ENCODE measurements at regions not wholly inside any gene's neighbourhood (a gene's known extent, or its start where the extent isn't known, plus 50 kb on each side); places are given as distances from the start of the nearest gene placed in this dataset.
"Not testable (repeated sequence)": the region's sequence is repeated elsewhere in the genome, so short reads cannot be mapped to it uniquely, and the experiment has no call there.

DNA sequence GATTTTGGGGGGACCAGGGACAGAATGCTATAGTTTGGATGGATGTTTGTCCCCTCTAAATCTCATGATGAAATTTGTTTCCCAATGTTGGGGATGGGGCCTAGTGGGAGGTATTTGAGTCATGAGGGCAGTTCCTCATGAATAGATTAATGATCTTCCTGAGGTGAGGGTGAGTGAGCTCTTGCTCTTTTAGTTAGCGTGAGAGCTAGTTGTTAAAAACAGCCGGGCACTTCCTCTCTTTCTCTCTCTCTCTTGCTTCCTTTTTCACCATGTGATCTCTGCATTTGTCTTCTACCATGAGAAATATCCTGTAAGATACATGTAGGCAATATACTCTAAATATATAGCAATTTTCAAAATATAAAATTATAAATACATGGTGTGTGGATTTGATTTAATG, 290.8 kb upstream of the PCDH9 start:
- Histone ChIP-seq H3K4me1 (no peaks in the 10 kb centered on the region), H3K36me3 (no peaks in the 10 kb centered on the region), H3K9me3 (no peaks in the 10 kb centered on the region), H3K4me3 (ENCODE audit: low read depth, low read length) (no peak overlapping the region), H3K27me3 (no peaks in the 10 kb centered on the region)
- TF ChIP-seq, protein P1, sequence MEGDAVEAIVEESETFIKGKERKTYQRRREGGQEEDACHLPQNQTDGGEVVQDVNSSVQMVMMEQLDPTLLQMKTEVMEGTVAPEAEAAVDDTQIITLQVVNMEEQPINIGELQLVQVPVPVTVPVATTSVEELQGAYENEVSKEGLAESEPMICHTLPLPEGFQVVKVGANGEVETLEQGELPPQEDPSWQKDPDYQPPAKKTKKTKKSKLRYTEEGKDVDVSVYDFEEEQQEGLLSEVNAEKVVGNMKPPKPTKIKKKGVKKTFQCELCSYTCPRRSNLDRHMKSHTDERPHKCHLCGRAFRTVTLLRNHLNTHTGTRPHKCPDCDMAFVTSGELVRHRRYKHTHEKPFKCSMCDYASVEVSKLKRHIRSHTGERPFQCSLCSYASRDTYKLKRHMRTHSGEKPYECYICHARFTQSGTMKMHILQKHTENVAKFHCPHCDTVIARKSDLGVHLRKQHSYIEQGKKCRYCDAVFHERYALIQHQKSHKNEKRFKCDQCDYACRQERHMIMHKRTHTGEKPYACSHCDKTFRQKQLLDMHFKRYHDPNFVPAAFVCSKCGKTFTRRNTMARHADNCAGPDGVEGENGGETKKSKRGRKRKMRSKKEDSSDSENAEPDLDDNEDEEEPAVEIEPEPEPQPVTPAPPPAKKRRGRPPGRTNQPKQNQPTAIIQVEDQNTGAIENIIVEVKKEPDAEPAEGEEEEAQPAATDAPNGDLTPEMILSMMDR (IDR thresholded peaks at IDR 0.05; ENCODE audit: low read depth, low read length) = no peak
- DNase-seq = no peak

DNA sequence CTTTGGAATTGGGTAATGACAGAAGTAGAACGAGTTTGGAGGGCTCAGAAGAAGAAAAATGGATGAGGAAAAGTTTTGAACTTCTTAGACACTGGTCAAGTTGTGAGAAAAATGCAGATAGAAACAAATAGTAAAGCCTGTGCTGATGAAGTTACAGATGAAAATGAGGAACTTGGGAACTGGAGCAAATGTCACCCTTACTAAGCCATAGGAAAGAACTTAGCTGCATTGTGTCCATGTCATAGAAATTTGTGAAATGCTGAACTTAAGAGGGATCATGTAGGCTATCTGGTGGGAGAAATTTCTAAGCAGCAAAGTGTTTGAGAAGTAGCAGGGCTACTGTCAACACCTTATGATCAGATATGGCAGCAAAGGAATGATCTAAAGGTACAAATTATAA, 289.2 kb upstream of the PCDH9 start:
- DNase-seq = no peak
- no peaks in the 10 kb centered on the region for H3K36me3 ChIP-seq
- H3K4me1 ChIP-seq = no peaks in the 10 kb centered on the region
- no peaks in the 10 kb centered on the region for H3K9me3 ChIP-seq
- TF ChIP-seq, protein P1 (IDR thresholded peaks at IDR 0.05; ENCODE audit: low read depth, low read length) = no peak
- H3K4me3 ChIP-seq (ENCODE audit: low read depth, low read length) = no peak overlapping the region
- H3K27me3 ChIP-seq = no peaks in the 10 kb centered on the region

- H3K36me3 ChIP-seq = no peaks in the 10 kb centered on the region
- TF ChIP-seq, protein P1 (IDR thresholded peaks at IDR 0.05; ENCODE audit: low read depth, low read length) = no peak
- no peak for DNase-seq
- H3K4me3 ChIP-seq (ENCODE audit: low read depth, low read length) = no peak overlapping the region
- no peaks in the 10 kb centered on the region for H3K27me3 ChIP-seq
- no peaks in the 10 kb centered on the region for H3K9me3 ChIP-seq
- H3K4me1 ChIP-seq = no peaks in the 10 kb centered on the region
These were observed 288.6 kb upstream of the PCDH9 start for GRCh38 chr13:67518785-67519184.

GRCh38 chr13:67515895-67516294, 285.8 kb upstream of the PCDH9 start:
- Histone ChIP-seq H3K9me3 (no peaks in the 10 kb centered on the region), H3K27me3 (no peaks in the 10 kb centered on the region), H3K4me3 (ENCODE audit: low read depth, low read length) (no peak overlapping the region), H3K4me1 (no peaks in the 10 kb centered on the region), H3K36me3 (no peaks in the 10 kb centered on the region)
- DNase-seq = no peak
- TF ChIP-seq, protein P1 (IDR thresholded peaks at IDR 0.05; ENCODE audit: low read depth, low read length) = no peak

DNA sequence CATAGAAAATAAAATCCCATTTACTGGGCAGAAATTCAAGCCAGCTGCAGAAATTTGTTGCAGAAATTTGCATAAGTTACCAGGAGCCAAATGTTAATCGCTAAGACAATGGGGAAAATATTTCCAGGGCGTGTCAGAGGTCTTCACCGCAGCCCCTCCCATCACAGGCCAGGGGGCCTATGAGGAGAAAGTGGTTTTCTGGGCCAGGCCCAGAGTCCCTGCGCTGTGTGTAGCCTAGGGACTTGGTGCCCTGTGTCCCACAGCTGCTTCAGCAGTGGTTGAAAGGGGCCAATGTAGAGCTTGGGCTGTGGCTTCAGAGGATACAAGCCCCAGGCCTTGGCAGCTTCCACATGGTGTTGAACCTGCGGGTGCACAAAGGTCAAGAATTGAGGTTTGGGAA, 278.9 kb upstream of the PCDH9 start:
- Histone ChIP-seq H3K36me3 (no peaks in the 10 kb centered on the region), H3K9me3 (no peaks in the 10 kb centered on the region), H3K27me3 (no peaks in the 10 kb centered on the region), H3K4me3 (ENCODE audit: low read depth, low read length) (no peak overlapping the region), H3K4me1 (peaks cover 15% of the 10 kb centered on the region)
- TF ChIP-seq, protein P1 (IDR thresholded peaks at IDR 0.05; ENCODE audit: low read depth, low read length) = no peak
- no peak for DNase-seq

- H3K4me3 ChIP-seq (ENCODE audit: low read depth, low read length); H3K36me3 ChIP-seq; H3K9me3 ChIP-seq; DNase-seq; H3K27me3 ChIP-seq: not testable (repeated sequence)
- H3K4me1 ChIP-seq = peaks cover 15% of the 10 kb centered on the region
These were observed 278.1 kb upstream of the PCDH9 start for GRCh38 chr13:67508275-67508674.

DNA sequence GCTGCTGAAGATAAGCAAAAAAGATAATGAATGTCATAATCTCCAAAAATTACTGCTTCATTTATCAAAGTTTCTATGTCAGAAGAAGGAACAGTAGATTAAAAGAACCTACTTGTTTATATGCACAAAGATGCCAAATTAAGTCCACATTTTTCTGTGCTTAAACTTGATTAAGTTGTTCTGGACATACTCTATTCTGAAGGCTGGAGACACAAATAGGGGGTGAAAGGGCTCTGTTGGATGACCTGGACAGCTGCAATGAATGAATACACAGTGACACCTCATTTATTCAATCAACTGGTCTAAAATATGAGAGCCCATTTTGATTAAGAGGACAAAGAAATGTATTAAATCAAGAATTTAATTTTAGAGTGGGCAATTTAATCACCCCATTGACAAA, 276.3 kb upstream of the PCDH9 start:
- no peak for DNase-seq
- Histone ChIP-seq H3K27me3 (no peaks in the 10 kb centered on the region), H3K9me3 (no peaks in the 10 kb centered on the region), H3K4me3 (ENCODE audit: low read depth, low read length) (no peak overlapping the region), H3K36me3 (no peaks in the 10 kb centered on the region), H3K4me1 (peaks cover 15% of the 10 kb centered on the region)
- TF ChIP-seq, protein P1 (IDR thresholded peaks at IDR 0.05; ENCODE audit: low read depth, low read length) = no peak
